Activated CD4-positive, alpha-beta T cell treated with anti-CD3 and anti-CD28 coated beads for 36 hours (primary cell): ENCODE measurements at regions not wholly inside any gene's neighbourhood (a gene's known extent, or its start where the extent isn't known, plus 50 kb on each side); places are given as distances from the start of the nearest gene placed in this dataset.
"Not testable (repeated sequence)": the region's sequence is repeated elsewhere in the genome, so short reads cannot be mapped to it uniquely, and the experiment has no call there.

ENCODE experiments used
- ATAC-seq: fragments of 200-7000 bp; cut with Tn5 transposase; one replicate; pipeline ENCODE4 v1.10.0; 2021; ENCODE audit warnings: mild to moderate bottlenecking, moderate library complexity
- CTCF ChIA-PET: fragments of 350-600 bp; sonication (Branson Sonifier 250); formaldehyde crosslinking; loops from one replicate; lab custom pipeline; 2021; ENCODE audit warnings: antibody characterized with exemption; lab: Charles Lee
- POLR2A ChIA-PET: fragments of 350-600 bp; sonication (Branson Sonifier 250); formaldehyde crosslinking; loops from one replicate; lab custom pipeline; 2021; ENCODE audit warnings: antibody characterized with exemption, inconsistent platforms; lab: Charles Lee
- DNase-seq: peaks from one replicate; pipeline ENCODE4 v3.0.0-alpha.2; 2020
- H3K27ac Mint-ChIP-seq: one replicate; pipeline ENCODE4 v1.8.0; 2021; ENCODE audit warnings: mixed read lengths
- H3K27me3 Mint-ChIP-seq: one replicate; pipeline ENCODE4 v1.8.0; 2021; ENCODE audit warnings: mixed read lengths
- H3K36me3 Mint-ChIP-seq: one replicate; pipeline ENCODE4 v1.8.0; 2021; ENCODE audit warnings: low read depth, mixed read lengths
- H3K4me1 Mint-ChIP-seq: one replicate; pipeline ENCODE4 v1.8.0; 2021; ENCODE audit warnings: mixed read lengths
- H3K4me3 Mint-ChIP-seq: one replicate; pipeline ENCODE4 v1.8.0; 2021; ENCODE audit warnings: mild to moderate bottlenecking, moderate library complexity, mixed read lengths
- H3K9me3 Mint-ChIP-seq: one replicate; pipeline ENCODE4 v1.8.0; 2021; ENCODE audit warnings: low read depth, mixed read lengths
- intact Hi-C, 2 experiments: fragments of 100-400 bp; cut with DNase I in 1 of 2; cut with micrococcal nuclease in 1 of 2; formaldehyde crosslinking; loops; one replicate each; pipeline versions ENCODE4 v1.14.2 to v1.15.1; 2022 to 2024; cut with DNase I, micrococcal nuclease

- H3K4me3 Mint-ChIP-seq, intact Hi-C loops, H3K27ac Mint-ChIP-seq, H3K4me1 Mint-ChIP-seq, H3K9me3 Mint-ChIP-seq, ATAC-seq, POLR2A ChIA-PET, H3K27me3 Mint-ChIP-seq, H3K36me3 Mint-ChIP-seq, CTCF ChIA-PET, DNase-seq: not testable (repeated sequence)
Measured at GRCh38 chr1:206350493-206351275, 119.6 kb upstream of the IKBKE start.

- H3K27ac Mint-ChIP-seq, POLR2A ChIA-PET, ATAC-seq, H3K9me3 Mint-ChIP-seq, DNase-seq, H3K36me3 Mint-ChIP-seq, H3K4me1 Mint-ChIP-seq, intact Hi-C loops, H3K4me3 Mint-ChIP-seq, H3K27me3 Mint-ChIP-seq, CTCF ChIA-PET: not testable (repeated sequence)
Measured at GRCh38 chr1:206351276-206352052, 118.8 kb upstream of the IKBKE start.

- H3K36me3 Mint-ChIP-seq, H3K9me3 Mint-ChIP-seq, intact Hi-C loops, H3K4me1 Mint-ChIP-seq, CTCF ChIA-PET, POLR2A ChIA-PET, H3K27ac Mint-ChIP-seq, H3K4me3 Mint-ChIP-seq, H3K27me3 Mint-ChIP-seq: not testable (repeated sequence)
- ATAC-seq (peak; percentile 88), DNase-seq (peak; percentile 28)
Measured at GRCh38 chr1:206356310-206356709, 114.0 kb upstream of the IKBKE start.

- DNase-seq (peak; percentile 74), ATAC-seq (peak; percentile 84)
- H3K27me3 Mint-ChIP-seq, CTCF ChIA-PET, H3K36me3 Mint-ChIP-seq, H3K27ac Mint-ChIP-seq, intact Hi-C loops, H3K4me3 Mint-ChIP-seq, H3K4me1 Mint-ChIP-seq, POLR2A ChIA-PET, H3K9me3 Mint-ChIP-seq: not testable (repeated sequence)
Measured at GRCh38 chr1:206357962-206358361, 112.3 kb upstream of the IKBKE start.

- CTCF ChIA-PET, ATAC-seq, intact Hi-C loops, H3K4me3 Mint-ChIP-seq, H3K36me3 Mint-ChIP-seq, H3K9me3 Mint-ChIP-seq, DNase-seq, POLR2A ChIA-PET, H3K4me1 Mint-ChIP-seq, H3K27me3 Mint-ChIP-seq, H3K27ac Mint-ChIP-seq: not testable (repeated sequence)
Measured at GRCh38 chr1:206358771-206359170, 111.5 kb upstream of the IKBKE start.

- H3K27ac Mint-ChIP-seq, POLR2A ChIA-PET, DNase-seq, H3K9me3 Mint-ChIP-seq, H3K4me3 Mint-ChIP-seq, H3K27me3 Mint-ChIP-seq, ATAC-seq, H3K4me1 Mint-ChIP-seq, CTCF ChIA-PET, intact Hi-C loops, H3K36me3 Mint-ChIP-seq: not testable (repeated sequence)
Measured at GRCh38 chr1:206359377-206359776, 110.9 kb upstream of the IKBKE start.

GRCh38 chr1:206361978-206362543, 108.2 kb upstream of the IKBKE start:
- DNase-seq, H3K4me3 Mint-ChIP-seq, H3K4me1 Mint-ChIP-seq, H3K9me3 Mint-ChIP-seq, intact Hi-C loops, H3K27ac Mint-ChIP-seq, ATAC-seq, CTCF ChIA-PET, H3K27me3 Mint-ChIP-seq, H3K36me3 Mint-ChIP-seq, POLR2A ChIA-PET: not testable (repeated sequence)

GRCh38 chr1:206362994-206363393, 107.3 kb upstream of the IKBKE start:
- CTCF ChIA-PET, H3K27me3 Mint-ChIP-seq, H3K4me1 Mint-ChIP-seq, DNase-seq, H3K27ac Mint-ChIP-seq, intact Hi-C loops, H3K36me3 Mint-ChIP-seq, POLR2A ChIA-PET, H3K4me3 Mint-ChIP-seq, H3K9me3 Mint-ChIP-seq, ATAC-seq: not testable (repeated sequence)

GRCh38 chr1:206365271-206365670, 105.0 kb upstream of the IKBKE start:
- H3K9me3 Mint-ChIP-seq, H3K4me3 Mint-ChIP-seq, intact Hi-C loops, POLR2A ChIA-PET, DNase-seq, ATAC-seq, H3K4me1 Mint-ChIP-seq, CTCF ChIA-PET, H3K27me3 Mint-ChIP-seq, H3K36me3 Mint-ChIP-seq, H3K27ac Mint-ChIP-seq: not testable (repeated sequence)

- H3K4me1 Mint-ChIP-seq, H3K4me3 Mint-ChIP-seq, H3K9me3 Mint-ChIP-seq, DNase-seq, H3K27me3 Mint-ChIP-seq, H3K36me3 Mint-ChIP-seq, H3K27ac Mint-ChIP-seq, POLR2A ChIA-PET, ATAC-seq, CTCF ChIA-PET, intact Hi-C loops: not testable (repeated sequence)
Measured at GRCh38 chr1:206366131-206366530, 104.1 kb upstream of the IKBKE start.

GRCh38 chr1:206366772-206367171, 103.5 kb upstream of the IKBKE start:
- H3K27ac Mint-ChIP-seq, H3K9me3 Mint-ChIP-seq, CTCF ChIA-PET, intact Hi-C loops, H3K4me3 Mint-ChIP-seq, POLR2A ChIA-PET, H3K27me3 Mint-ChIP-seq, ATAC-seq, H3K4me1 Mint-ChIP-seq, DNase-seq, H3K36me3 Mint-ChIP-seq: not testable (repeated sequence)
